ENCODE measurements at regions not wholly inside any gene's neighbourhood (a gene's known extent, or its start where the extent isn't known, plus 50 kb on each side); places are given as distances from the start of the nearest gene placed in this dataset.

DNA sequence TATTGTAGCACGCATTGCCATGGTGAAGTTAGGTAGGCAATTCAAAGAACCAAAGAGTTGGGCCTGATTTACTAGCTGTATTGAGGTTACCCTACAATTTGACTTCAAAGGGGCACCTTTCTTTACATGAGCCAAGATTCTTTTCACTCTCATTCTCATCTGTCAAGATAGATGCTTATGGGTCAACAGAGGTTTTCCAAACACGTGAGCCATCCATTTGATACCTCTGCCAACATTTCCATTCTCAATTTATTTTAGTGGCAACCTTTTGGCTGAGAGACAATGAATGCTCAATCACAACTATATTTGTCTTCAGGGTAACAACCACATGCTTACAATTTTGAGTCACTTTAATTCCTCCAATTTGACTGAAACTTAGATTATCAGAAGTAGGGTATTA is 370.6 kb upstream of the CDH20 start:
- no peak for DNase-seq (ENCODE audit: low read depth in 4 of 4, low spot score in 3 of 4)

DNA sequence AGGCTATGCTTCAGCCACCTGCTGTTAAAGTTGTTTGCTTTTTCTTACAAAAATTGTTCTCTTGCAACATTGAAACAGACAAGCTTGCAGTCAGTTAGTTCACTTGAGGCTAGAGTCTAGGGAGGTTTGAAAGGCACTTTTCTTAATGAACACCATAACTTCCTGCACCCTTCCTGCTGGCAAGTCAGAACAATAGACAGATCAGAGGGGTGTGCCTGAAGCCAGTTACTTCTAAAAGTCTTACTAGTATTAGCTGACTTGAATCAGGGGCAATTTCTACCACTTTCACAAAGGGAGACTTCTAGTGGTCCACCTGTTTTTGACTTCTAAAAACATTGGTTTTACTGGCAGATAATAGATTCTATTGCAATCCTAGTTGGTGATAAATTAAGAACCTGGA is 367.4 kb upstream of the CDH20 start:
- no peak for DNase-seq (ENCODE audit: low read depth in 4 of 4, low spot score in 3 of 4)

DNA sequence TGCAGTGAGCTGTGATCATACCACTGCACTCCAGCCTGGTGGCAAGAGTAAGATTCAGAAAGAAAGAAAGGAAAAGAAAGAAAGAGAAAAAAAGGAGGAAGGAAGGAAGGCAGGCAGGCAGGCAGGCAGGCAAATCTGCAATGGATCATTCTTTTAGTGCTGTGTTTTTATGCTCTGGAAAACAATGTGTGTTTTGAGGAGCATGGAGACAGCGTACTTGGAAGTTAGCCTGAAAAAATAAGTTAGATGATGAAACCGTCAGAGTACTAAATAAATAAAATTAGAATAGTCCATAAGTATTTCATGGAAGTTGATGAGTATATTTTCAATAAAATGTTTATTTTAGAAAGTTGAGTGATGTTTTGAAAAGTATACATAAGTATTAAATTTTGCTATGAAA is 366.4 kb upstream of the CDH20 start:
- no peak for DNase-seq (ENCODE audit: low read depth in 4 of 4, low spot score in 3 of 4)

DNA sequence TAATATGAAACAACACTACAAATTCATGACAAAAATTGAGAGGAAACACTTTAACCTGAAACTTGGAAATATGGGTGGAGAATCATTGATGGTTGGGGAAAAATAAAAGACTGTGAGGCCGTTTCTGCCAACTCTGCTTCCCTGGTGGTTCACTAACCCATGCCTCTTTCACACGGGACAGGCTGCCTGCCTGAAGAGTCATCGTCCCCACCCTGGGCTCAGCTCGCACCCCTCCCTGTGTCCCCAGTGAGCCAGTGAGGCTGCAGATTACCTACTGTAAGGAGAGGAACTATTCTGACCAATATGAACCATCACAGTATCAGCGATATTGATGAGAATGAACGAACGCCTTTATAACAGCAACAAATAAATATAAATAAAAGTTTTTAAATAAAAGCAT is 357.8 kb upstream of the CDH20 start:
- DNase-seq (ENCODE audit: low read depth in 4 of 4, low spot score in 3 of 4) = no peak

DNA sequence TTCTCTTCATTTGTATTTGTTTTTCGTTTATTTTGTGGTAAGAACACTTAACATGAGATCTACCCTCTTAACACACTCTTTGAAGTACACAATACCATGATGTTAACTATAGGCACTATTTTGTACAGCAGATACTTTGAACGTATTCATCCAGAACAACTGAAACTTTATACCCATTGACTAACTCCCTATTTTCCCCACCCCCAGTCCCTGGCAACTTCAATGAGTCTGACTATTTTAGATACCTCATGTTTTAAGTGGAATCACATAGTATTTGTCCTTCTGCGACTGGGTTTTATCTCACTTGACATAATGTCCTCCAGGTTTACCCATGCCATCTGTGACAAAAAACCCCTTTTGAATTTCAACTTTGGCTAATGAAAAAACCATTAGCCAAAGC is 356.3 kb upstream of the CDH20 start:
- DNase-seq (ENCODE audit: low read depth in 4 of 4, low spot score in 3 of 4) = no peak

DNA sequence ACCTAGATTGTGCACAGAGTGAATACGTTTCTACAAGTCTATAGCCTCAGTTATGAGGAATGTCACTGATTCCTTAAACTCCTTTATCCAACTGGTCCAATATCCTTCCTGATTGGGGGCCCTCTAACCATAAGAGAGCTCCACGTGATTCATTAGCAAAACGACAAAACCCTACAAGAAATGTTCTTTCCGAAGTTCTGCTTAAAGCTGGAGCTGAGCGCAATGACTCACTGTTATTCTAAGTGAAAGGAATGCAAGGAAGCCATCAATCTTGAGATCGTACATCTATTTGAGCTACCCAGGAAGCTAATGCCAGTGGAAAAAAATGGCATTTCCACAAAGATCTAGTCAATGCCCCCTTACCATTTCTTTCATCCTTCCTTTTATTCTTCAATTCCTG is 354.9 kb upstream of the CDH20 start:
- DNase-seq (ENCODE audit: low read depth in 4 of 4, low spot score in 3 of 4) = no peak

DNA sequence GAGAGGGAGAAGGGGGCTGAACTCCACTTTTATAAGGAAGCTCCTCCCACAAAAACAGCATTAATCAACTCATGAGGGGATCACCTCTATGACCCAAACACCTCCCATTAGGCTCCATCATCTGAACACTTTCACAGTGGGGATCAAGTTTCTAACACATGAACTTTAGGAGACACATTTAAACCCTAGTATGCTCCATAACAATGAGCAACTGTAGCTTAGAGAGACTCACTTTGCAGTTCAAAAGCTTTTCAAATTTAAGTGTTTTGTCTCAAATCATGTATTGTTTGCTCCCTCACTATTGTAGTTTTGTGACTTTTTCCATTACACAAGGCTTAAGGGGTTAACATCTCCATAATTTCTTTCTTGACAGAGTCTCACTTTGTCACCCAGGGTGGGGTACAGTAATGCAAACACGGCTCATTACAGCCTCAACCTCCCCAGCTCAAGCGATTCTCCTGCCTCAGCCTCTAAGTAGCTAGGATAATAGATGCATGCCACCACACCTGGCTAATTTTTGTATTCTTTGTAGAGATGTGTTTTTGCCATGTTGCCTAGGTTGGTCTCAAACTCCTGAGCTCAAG is 352.7 kb upstream of the CDH20 start:
- no peak for DNase-seq (ENCODE audit: low read depth in 4 of 4, low spot score in 3 of 4)

DNA sequence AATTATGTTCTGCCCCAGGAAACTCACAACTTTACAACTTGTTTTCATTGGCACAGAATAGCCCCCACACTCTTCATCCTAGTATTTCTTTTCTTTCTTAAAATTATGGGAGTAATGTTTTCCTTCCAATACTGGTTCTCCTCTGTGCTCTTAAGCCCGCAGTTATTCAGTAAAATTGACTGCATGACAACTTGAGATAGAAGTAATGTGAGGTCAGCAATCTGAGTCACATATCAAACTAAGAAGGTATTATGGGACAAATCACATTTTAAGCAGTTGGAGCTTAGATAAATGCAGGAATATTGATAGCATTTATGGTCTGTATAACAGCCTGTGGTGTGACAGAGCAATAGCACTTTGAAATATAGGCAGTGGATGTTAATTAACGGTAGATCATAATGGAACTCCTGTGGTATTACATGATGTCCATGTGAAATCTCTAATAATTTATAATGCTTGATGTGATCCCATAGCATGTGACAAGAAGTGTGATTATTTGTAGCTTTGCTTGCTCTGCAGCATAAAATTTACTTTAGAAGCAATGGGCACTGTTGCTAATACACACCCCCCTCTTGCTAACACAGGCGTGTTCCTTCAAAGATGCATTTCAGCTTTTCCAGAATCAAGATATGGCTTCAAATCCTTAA is 351.4 kb upstream of the CDH20 start:
- peak in 3 of 4 donors; percentile 48 to 53 (median 51) for DNase-seq (ENCODE audit: low read depth in 4 of 4, low spot score in 3 of 4)

DNA sequence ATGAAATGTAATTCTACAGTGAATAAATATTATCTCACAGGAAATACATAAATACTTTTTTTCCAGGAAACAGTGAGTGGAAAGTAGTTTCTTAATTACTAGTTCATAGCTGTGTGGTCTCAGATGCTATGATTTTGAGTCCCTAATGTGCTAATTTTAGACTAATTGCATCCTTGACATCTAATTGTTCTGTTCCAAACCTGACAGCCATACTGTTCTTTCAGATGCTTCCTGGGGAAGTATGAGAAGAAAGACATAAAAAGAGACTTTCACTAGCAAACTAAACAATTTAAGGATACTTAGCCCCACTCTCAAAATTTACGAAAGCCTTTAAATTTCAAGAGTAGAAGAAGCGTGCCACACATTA is 350.9 kb upstream of the CDH20 start:
- no peak for DNase-seq (ENCODE audit: low read depth in 4 of 4, low spot score in 3 of 4)

DNA sequence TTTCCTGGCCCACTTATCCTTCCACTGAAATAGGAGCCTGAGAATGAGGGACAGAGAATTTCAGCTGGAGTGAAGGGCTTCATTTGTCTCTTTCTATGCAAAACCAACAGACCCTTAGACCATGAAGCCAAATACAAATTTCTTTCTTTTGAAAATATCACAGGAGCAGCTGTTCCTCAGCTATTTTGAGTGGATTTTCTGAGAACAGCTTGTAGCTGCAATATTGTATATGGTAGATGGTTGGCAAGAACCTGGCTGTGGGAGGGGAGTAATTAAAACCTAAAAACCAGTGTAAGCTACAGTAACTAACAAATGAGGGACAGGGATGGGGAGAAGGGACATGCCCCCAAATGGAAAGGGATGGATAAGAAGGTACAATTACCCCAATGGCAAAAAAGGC is 350.3 kb upstream of the CDH20 start:
- DNase-seq (ENCODE audit: low read depth in 4 of 4, low spot score in 3 of 4) = no peak

DNA sequence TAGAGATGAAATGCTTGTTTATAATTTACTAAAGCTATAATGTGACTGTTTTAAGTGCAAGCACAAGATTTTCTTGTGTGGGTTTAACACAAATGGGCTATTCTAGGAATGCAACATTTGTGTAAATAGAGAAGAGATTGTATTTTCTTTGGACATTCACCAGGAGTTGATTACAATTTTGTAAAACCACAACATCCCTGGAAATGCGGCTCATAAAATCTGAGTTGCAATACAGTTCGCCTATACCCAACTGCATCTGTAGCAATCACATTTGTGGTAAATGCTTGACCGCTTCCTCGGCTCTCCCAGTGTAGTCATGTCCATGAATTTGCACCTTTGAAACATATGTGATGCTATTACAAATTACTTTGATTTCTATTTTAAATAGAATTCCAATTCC is 348.7 kb upstream of the CDH20 start:
- no peak for DNase-seq (ENCODE audit: low read depth in 4 of 4, low spot score in 3 of 4)

DNA sequence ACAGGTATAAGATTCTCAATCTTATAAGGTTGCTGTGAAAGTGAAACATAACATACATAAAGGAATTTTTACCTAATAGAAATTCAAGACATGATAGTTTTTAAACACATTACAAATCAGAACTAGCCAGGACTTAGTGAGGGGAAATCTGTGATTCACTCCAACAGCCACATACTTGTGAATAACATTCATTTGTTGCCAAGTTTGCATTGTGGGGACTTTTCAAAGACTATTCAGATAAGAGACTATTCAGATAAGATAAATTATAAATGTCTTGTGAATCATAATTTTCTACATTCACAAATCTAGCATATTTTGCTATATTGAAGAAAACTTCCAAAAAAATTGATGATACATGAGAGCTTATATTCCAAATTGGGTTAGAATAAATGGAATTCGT is 345.3 kb upstream of the CDH20 start:
- no peak for DNase-seq (ENCODE audit: low read depth in 4 of 4, low spot score in 3 of 4)

DNA sequence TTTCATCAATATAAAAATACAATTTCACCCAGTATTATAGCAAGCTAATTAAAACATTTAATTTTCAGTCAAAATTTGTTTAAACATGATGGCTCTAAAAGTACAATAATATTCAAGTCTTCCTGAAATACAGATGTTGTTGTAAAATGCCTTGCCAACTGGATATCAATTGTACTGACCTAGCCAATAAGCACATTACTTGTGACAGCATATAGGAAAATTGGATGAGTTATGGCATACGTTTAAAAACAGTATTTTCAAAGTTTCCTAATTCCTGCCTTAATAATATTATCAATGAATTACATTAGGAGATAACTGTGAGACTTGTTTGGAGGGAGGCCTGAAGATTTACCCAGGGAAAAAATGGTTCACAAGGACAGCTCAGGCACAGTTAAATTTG is 336.9 kb upstream of the CDH20 start:
- no peak for DNase-seq (ENCODE audit: low read depth in 4 of 4, low spot score in 3 of 4)

DNA sequence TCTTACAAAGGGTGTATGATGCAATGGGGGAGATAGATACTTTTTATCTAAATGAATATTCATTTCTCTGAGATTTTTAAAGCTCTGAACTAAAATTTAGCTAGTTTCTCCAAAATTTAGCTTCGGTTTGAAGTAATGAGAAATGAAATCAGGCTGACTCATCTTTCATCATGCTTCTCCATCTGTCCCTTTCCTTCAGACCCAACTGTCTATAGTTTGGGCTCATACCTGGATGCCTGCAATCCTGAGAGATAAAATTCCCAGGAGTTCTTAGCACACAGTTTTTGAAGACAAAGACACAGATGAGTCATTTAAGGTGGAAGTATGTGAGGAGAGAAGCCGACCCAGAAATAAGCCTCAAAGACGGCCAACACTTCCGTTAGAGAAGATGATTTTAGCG is 336.4 kb upstream of the CDH20 start:
- DNase-seq (ENCODE audit: low read depth in 4 of 4, low spot score in 3 of 4) = no peak

DNA sequence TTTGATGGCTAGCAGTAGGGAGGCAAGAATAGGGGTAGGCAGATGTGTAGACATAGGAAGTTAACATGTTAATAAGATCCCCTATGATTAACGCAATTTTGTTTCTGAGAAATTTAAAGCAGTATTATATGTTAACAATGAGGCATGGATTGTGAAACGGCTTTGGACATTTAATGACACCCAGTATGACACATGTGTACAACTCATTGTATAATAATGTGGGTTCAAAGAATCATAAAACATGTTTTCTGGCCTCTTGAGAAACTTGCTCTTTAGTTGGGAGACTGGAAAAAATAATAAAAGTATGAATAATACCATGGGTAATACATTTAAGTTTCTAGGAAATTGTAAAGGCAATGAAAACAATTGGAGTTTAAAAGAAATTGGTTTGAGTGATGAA is 332.1 kb upstream of the CDH20 start:
- no peak for DNase-seq (ENCODE audit: low read depth in 4 of 4, low spot score in 3 of 4)

DNA sequence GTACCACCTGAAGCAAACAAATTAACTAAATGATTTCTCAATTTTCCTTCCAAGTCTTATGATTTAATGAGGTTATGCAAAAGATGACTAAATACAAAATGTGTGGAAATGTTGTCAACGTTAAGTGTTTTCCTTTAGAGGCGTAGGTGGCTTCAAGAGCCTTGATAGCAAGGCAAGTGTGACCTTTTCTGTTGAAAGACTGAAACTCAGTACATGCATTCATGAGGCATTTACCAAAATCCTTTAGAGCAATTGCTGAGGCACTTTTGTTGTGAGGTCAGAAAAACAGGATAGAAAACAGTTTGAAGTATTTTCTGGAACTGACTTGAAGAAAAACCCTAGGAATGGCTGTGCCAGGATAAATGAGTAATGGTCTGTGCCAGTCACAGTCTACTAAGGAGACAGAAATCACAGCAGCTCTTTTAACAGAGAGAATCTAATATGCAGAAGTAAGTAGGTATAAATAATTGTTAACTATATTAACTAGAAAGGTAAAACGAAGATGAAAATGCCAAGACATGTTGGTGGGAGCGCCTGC is 326.5 kb upstream of the CDH20 start:
- no peak for DNase-seq (ENCODE audit: low read depth in 4 of 4, low spot score in 3 of 4)

DNA sequence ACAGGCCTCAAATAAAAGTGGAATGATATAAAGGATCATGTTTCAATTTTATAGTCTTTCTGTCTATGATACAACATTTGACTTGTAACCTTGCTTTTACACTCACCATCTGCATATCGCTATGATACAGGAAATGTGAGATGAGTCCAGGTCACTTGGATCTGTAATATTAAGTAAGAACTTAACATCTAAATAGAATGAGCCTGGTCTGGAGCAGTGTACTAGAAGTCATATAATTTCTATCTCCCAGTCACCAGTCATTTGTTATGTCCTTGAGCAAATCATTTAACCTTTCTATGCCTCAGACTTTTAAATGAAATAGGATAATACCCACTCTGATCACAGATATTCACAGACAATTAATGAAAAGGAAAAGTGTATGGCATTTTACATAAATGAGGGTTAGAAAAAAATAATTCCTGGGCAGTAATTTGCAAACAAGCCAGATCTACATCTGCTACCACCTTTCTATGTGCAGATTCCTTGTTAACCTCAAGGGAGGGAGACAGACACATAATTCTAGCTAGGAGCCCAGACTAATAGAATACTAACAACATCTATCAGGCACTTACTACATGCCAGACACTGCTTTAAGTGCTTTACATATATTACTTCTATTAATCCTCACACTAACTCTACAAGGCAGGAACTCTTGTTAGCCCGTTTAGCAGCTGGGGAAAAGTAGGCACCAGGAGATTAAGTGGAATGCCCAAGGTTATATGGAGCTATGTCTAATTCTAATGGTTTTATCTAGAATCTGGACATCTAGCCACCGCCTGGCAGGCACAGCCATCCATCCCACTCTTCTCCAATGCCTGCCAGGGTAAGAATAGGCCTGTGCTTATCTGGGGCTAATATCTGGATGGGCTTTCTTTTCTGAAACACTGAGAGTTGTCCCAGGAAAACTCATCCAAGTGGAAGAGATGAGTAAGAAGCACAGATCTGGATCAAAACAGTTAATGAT is 313.6 kb upstream of the CDH20 start:
- DNase-seq (ENCODE audit: low read depth in 4 of 4, low spot score in 3 of 4) = no peak

DNA sequence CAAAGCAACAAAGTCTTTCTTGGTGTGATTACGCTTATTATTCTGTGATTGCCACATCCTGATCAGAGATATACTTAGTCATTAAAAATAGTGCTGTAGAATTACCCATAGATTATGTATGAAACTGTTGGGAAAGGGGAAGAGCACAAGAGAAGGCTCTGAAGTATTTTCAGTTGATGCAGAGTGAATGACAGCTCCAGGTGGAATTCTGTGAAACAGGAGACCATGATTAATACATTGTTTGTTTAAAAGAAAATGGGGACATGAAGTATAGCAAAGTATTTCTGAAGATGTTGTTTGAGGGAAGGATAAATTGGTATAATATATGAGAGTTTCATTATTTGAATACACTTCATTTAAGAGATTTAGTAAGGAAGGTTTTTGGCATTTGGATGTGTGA is 307.6 kb upstream of the CDH20 start:
- DNase-seq (ENCODE audit: low read depth in 4 of 4, low spot score in 3 of 4) = no peak

DNA sequence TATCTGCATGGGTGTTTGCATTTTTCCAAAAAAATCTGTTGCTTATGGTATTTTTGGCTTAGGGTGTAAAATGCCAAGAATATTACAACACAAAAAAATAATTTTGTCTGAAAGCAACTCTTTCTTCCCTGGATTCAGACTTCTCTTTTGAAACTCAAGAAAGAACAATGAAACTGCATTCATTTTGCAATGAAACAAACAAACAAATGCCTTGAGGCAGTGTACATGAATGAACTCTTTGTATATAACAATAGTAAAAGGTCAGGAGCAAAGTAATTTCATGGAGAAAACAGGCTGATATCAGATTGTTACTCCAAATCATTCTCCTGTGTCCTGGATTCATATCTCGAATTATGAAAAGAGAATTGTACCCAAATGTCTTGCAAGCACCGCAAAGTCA is 301.6 kb upstream of the CDH20 start:
- no peak for DNase-seq (ENCODE audit: low read depth in 4 of 4, low spot score in 3 of 4)

DNA sequence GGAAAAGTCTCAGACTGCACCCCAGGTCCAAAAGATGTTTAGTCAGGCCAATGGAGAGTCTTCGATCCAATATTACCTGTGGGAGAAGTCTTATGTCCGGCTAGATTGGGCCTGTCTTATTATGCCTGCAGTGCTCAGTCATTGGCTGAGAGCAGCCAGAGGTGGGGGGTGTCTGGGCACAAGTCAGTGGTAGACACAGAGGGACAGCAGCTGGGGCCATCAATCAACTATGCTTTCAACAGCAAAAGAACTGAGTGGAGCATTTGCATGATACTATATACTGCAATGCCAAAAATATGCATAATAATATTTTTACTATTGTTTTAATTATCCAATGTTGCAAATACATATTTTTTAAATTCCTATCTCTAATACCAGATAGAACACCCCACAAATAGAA is 298.6 kb upstream of the CDH20 start:
- DNase-seq (ENCODE audit: low read depth in 4 of 4, low spot score in 3 of 4) = no peak

DNA sequence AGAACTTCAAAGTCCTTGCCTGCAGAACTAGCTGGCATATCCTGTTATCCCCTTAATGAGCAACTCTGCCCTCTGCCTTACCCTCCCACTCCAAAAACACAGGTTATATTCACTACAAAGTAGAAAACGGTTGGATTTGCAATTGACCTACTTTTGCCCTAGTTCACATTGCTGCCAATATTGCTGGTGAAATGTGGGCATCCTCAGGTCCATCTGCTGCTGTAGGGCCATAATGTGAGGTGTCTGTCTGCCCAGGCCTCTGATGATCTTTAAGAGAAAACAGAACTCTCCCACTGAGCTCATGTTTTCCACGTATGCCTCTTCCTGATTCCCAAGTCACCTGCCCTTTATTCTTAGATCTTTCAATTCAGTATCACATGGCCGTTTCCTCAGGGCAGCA is 294.0 kb upstream of the CDH20 start:
- no peak for DNase-seq (ENCODE audit: low read depth in 4 of 4, low spot score in 3 of 4)

DNA sequence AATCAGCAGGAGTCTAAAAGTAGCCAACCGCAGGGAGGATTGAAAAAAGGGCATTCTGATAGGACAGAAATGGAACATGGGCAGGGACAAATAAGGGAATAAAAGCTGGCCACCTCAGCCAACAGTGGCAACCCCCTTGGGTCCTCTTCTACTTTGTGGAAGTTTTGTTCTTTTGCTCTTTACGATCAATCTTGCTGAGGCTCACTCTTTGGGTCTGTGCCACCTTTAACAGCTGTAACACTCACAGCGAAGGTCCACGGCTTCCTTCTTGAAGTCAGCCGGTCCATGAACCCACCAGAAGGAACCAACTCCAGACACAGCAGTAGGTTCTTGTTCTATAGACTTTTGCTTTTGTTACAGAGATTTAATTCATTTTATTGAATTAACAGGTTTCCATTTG is 285.4 kb upstream of the CDH20 start:
- DNase-seq (ENCODE audit: low read depth in 4 of 4, low spot score in 3 of 4) = no peak
